Brain microvascular endothelial cell (primary cell): ENCODE measurements at regions not wholly inside any gene's neighbourhood (a gene's known extent, or its start where the extent isn't known, plus 50 kb on each side); places are given as distances from the start of the nearest gene placed in this dataset.

ENCODE experiments used
- DNase-seq: peaks from one replicate; pipeline ENCODE4 v3.0.0-alpha.2; 2020
- H3K27ac ChIP-seq: fragments of 250-450 bp; sonication (Bioruptor Pico); 2 replicates; pipeline ENCODE4 v1.5.1; 2020; ENCODE audit warnings: mild to moderate bottlenecking, moderate library complexity
- H3K27me3 ChIP-seq: fragments of 250-450 bp; sonication (Bioruptor Pico); replicated peaks from 2 replicates; pipeline ENCODE4 v1.5.1; 2020; ENCODE audit warnings: mild to moderate bottlenecking
- H3K36me3 ChIP-seq: fragments of 250-450 bp; sonication (Bioruptor Pico); replicated peaks from 2 replicates; pipeline ENCODE4 v1.5.1; 2020; ENCODE audit warnings: mild to moderate bottlenecking
- H3K4me3 ChIP-seq: 2 replicates; pipeline ENCODE4 v1.5.1; 2011; ENCODE audit warnings: low read depth, mild to moderate bottlenecking, control low read depth, low read length, moderate library complexity
- in situ Hi-C: cut with HindIII; loops from 2 replicates; pipeline ENCODE4 v1.10.0; 2017; ENCODE audit warnings: low sequenced_read_pairs, low pct_ligation_motif_present
- TF ChIP-seq, protein P1 (sequence below): IDR thresholded peaks from 2 replicates; pipeline ENCODE4 v1.5.1; 2011; ENCODE audit warnings: low read depth, mild to moderate bottlenecking, moderate library complexity, low read length, control low read depth, inconsistent platforms; ENCODE audit errors: missing control alignments

GRCh38 chr1:238104752-238105151 lies 214.0 kb upstream of the ZP4 start:
- Histone ChIP-seq H3K36me3 (no peaks in the 10 kb centered on the region), H3K27ac (no peak overlapping the region), H3K4me3 (no peak overlapping the region), H3K27me3 (no peaks in the 10 kb centered on the region)
- in situ Hi-C loops: no loop called here
- DNase-seq: no peak
- TF ChIP-seq, protein P1, sequence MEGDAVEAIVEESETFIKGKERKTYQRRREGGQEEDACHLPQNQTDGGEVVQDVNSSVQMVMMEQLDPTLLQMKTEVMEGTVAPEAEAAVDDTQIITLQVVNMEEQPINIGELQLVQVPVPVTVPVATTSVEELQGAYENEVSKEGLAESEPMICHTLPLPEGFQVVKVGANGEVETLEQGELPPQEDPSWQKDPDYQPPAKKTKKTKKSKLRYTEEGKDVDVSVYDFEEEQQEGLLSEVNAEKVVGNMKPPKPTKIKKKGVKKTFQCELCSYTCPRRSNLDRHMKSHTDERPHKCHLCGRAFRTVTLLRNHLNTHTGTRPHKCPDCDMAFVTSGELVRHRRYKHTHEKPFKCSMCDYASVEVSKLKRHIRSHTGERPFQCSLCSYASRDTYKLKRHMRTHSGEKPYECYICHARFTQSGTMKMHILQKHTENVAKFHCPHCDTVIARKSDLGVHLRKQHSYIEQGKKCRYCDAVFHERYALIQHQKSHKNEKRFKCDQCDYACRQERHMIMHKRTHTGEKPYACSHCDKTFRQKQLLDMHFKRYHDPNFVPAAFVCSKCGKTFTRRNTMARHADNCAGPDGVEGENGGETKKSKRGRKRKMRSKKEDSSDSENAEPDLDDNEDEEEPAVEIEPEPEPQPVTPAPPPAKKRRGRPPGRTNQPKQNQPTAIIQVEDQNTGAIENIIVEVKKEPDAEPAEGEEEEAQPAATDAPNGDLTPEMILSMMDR: no peak

GRCh38 chr1:238101923-238102322 lies 211.2 kb upstream of the ZP4 start:
- Histone ChIP-seq H3K36me3 (no peaks in the 10 kb centered on the region), H3K27me3 (no peaks in the 10 kb centered on the region), H3K27ac (no peak overlapping the region), H3K4me3 (no peak overlapping the region)
- TF ChIP-seq, protein P1: no peak
- in situ Hi-C loops: no loop called here
- DNase-seq: no peak

DNA sequence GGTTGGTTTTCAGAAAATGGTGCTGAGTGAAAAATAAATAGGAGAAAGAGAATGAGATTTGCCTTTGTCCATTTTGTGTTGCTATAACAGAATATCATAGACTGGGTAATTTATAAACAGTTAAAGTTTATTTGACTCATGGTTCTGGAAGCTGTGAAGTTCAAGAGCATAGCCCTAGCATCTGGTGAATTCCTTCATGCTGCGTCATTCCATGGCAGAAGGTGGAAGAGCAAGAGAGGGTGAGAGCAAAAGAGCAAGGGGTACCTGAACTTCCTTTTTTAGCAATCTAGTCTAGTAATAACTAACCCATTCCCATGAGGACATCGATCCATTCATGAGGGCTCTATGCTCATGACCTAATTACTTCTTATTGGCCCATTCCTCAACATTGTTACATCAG lies 209.1 kb upstream of the ZP4 start:
- Histone ChIP-seq H3K27me3 (no peaks in the 10 kb centered on the region), H3K36me3 (no peaks in the 10 kb centered on the region), H3K4me3 (no peak overlapping the region), H3K27ac (no peak overlapping the region)
- DNase-seq: no peak
- in situ Hi-C loops: no loop called here
- TF ChIP-seq, protein P1: no peak

DNA sequence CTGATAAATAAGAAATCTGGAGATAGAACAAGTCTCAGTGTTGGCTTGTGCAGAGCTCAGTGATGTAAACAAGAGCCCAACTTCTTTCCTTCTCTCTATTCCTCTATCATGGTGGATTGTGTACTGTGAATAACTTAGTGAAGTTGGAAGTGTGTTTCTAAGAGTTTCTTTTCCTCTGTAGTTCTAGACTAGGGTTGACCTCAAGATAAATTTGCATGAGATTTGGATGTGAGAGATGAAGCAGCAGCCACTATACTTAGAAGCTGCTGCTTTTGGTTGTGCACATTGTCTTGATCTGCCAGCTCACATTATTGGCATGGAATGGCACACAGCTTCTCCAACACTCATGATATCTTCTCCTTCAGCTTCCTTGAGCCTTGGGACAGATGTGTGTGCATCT lies 198.9 kb upstream of the ZP4 start:
- H3K36me3 ChIP-seq: no peaks in the 10 kb centered on the region
- TF ChIP-seq, protein P1: no peak
- no peak overlapping the region for H3K27ac ChIP-seq
- DNase-seq: no peak
- in situ Hi-C loops: no loop called here
- H3K4me3 ChIP-seq: no peak overlapping the region
- no peaks in the 10 kb centered on the region for H3K27me3 ChIP-seq

GRCh38 chr1:238088560-238089290 lies 198.0 kb upstream of the ZP4 start:
- Histone ChIP-seq H3K27me3 (no peaks in the 10 kb centered on the region), H3K4me3 (no peak overlapping the region), H3K36me3 (no peaks in the 10 kb centered on the region), H3K27ac (no peak overlapping the region)
- TF ChIP-seq, protein P1: no peak
- in situ Hi-C loops: no loop called here
- DNase-seq: no peak

DNA sequence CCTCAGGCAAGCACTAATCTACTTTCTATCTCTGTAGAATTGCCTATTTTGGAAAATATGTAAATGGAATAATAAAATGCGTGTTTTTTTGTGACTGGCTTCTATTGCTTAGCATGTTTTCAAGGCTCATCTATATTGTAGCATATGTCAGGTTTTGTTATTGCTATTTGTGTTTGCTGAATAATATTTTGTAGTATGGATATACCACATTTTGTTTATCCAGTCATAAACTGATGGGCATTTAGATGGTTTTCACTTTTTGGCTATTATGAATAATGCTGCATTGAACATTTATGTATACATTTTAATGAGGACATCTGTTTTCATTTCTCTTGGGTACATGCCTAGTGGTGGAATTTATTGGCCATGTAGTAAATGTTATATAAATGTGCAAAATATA lies 183.3 kb upstream of the ZP4 start:
- H3K27ac ChIP-seq: no peak overlapping the region
- H3K27me3 ChIP-seq: no peaks in the 10 kb centered on the region
- H3K36me3 ChIP-seq: no peaks in the 10 kb centered on the region
- DNase-seq: no peak
- TF ChIP-seq, protein P1: no peak
- in situ Hi-C loops: no loop called here
- no peak overlapping the region for H3K4me3 ChIP-seq
